ENCODE measurements at regions not wholly inside any gene's neighbourhood (a gene's known extent, or its start where the extent isn't known, plus 50 kb on each side); places are given as distances from the start of the nearest gene placed in this dataset.
"Not testable (repeated sequence)": the region's sequence is repeated elsewhere in the genome, so short reads cannot be mapped to it uniquely, and the experiment has no call there.

DNA sequence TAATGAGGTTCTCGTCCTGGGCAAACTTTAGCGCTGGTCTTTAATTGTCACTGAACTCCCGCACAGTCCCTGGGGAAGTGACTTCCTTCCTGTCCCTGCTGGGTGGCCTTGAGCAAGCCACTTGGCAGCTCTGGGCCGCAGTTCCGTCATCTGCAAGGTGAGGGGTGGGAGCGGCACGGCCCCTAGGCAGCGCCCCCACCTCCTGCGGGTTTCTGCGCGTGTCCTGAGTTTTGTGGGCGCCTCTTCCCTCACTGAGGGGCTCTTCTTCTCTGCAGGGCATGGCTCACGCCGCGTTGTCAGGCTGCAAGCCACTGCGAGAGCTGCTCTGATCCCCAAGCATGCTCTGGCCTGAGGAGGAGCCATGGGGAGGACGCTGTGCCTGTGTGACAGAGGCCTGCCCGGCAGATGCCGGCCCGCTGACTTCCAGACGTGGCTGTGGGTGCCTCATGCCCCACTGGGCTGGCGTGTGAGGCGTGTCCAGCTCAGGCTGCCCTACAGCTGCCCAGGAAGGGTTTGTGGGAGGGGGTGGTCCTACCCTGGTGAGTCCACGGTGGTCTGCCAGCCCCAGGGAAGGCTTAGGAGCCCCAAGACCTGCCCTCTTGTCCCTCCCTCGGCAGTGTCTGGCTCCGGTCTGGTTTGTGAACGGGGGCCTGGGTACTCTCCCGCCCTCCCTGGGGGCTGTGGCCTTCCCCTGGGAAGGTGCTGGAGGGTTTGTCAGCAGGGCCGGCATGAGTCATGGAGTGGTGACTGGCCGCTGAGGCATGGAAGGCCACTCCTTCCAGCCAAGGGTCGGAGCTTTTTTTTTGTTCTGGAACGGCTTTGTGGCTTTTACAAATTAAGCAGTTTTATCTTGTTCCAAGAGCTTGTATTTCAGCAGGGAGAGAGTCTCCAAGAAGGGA is 182.0 kb downstream of the SEC14L1 start:
- no peak for FAIRE-seq

DNA sequence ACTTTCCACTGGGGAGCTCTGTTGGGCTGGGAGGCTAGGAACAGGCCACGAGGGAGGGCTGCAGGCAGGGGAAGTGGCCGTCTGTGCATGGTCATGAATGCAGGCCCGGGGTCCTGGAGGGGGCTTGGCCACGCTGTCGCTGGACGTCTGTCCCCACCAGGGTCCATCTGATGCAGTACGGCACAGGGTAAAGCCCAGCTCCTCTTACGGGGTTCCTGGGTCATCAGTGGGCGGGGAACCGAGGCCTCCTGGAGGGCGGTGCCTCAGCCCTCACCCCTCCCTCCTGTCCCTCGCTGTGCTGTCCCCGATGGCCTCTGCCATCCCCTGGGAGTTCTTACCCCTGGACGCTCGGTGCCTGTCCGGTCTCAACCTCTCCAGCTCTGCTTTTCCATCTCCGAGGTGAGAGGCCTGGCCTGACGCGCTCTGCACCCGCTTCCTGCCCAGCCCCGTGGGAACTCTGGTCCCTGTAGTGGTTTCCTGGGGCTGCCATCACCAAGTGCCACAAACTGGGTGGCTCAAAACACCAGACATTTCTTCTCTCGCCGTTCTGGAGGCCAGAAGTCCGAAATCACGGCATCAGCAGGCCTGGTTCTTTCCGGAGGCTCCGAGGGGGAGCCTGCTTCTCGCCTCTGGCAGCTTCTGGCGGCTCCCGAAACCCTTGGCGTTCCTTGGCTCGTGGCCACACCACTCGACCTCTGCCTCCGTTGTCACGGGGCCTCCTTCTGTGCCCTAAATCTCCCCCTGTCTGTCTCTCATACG is 182.8 kb downstream of the SEC14L1 start:
- no peak for FAIRE-seq

DNA sequence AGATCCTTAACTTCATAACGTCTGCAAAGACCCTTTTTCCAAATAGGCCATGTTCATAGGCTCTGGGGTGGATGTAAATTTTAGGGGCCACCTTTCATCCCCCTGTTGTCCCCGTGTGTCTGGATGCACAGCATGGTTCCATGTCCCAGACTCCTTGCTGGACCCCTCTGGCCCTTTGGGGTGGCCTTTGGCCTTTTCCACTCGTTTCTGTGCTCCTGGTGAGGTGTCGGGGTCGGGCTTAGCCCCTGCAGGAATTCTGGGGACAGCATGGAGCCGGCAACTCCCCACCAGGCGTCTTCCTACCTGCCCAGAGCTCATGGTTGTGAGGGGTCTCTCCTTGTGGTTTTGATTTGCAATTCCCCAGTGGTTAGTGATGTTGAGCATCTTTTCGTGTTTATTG is 183.5 kb downstream of the SEC14L1 start:
- no peak for FAIRE-seq

DNA sequence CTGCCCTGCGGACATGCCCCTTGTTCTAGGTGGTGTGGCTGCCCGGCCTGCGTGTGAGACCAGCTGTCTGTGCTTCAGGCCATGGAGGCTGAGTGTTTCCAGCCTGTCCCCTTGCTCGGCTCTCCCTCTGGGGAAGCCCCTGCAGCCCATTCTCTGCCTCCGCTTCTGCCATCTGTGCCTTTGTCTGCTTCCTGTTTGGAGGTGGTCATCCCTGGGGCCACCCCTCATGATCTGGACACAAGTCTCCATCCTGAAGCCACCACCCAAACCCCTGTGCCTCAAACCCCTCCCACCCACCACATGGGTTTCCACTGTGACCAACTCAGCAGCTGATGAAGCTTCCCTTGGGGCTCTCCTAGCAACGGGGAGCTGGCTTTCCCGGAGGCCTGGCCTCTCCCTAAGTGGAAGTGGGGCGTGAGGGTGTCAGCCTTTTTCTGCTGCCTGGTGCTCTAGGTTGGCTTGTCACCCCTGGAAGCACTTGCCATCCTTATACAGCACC is 184.9 kb downstream of the SEC14L1 start:
- no peak for FAIRE-seq

DNA sequence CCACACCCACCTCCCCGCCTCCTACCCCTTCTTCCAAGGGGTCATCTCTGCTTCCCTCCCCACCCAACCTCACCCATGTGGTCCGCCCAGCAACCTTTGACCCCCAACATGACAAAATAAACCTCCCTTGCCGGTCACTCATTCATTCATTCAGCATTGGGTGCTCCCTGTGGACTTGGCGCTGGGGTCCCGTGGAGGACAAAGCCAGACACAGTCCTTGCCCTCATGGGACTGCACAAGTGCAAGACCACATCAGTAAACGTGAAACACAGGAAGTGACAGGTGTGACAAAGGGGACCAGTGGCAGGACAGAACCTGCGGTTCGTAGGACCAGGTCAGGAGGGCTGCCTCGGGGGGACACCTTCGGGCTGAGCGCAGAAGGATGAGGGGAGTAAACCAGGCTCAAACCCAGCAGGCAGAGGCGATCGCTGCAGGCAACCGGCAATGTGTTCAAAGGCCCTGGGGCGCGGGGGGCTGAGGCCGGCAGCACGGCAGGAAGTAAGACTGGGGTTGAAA is 185.4 kb downstream of the SEC14L1 start:
- FAIRE-seq, result no peak

DNA sequence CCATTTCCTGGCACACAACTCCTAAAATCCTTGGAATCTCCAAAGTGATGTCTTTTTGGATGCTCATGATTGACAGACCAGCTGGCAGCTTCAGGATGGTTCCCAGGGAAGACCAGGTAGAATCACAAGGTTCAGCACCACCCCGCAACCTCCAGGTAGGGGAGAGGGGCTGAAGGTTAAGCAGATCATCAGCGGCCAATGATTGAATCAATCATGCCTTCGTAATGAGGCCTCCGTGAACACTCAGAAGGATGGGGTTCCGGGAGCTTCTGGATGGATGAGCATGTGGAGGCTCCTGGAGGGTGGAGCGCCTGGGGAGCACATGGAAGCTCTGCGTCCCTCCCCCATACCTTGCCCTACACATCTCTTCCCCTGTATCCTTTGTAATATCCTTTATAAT is 185.9 kb downstream of the SEC14L1 start:
- FAIRE-seq, result no peak

DNA sequence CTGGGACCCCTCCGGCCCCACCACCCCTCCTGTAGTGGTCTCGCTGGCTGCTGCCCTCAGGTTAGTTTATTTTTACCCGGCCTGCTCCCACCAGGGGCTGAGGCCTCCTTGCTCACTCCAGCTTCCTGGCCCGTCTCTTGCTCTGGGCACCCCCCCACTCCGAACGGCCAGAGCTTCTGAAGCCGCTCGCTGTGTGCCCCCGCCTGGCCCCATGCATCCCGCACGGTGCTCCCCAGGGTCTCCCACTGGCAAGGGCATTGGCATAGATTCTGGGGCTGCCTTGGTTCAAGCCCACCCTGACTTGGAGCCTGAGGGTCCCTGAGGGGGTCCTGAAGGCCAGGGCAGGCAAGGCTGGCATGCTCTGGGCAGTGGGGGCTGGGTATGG is 186.4 kb downstream of the SEC14L1 start:
- no peak for FAIRE-seq

DNA sequence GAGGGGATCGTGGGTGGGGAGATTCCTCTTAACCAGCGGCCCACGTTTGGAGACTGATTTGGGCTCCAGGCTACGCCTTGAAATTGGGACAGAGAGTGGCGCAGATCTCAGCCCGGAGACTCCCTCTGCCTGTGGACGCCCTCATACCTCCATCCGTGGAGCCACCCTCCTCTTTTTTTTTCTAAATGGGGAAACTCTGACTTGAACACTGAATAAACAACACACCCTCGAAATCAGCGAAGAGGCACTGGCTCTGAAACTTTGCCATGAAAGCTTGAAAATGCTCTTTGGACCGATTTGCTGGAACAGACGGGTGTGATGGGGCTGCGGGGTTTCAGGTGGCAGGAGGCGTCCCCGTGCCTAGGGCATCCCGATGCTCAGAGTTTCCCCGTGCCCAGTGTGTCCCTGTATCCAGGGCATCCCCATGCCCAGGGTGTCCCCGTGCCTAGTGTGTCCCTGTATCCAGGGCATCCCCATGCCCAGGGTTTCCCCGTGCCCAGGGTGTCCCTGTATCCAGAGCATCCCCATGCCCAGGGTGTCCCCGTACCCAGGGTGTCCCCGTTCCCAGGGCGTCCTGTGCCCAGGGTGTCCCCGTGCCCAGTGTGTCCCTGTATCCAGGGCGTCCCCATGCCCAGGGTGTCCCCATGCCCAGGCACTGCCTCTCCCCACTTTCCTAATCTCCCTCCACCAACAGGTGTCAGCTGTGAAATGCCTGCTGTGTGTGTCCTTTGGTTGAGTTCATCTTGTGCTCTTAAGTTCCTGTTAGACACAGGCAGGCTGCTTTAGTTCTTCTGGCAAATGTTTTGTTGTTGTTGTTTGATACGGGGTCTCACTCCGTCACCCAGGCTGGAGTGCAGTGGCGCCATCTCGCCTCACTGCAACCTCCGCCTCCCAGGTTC is 187.0 kb downstream of the SEC14L1 start:
- FAIRE-seq, result no peak

DNA sequence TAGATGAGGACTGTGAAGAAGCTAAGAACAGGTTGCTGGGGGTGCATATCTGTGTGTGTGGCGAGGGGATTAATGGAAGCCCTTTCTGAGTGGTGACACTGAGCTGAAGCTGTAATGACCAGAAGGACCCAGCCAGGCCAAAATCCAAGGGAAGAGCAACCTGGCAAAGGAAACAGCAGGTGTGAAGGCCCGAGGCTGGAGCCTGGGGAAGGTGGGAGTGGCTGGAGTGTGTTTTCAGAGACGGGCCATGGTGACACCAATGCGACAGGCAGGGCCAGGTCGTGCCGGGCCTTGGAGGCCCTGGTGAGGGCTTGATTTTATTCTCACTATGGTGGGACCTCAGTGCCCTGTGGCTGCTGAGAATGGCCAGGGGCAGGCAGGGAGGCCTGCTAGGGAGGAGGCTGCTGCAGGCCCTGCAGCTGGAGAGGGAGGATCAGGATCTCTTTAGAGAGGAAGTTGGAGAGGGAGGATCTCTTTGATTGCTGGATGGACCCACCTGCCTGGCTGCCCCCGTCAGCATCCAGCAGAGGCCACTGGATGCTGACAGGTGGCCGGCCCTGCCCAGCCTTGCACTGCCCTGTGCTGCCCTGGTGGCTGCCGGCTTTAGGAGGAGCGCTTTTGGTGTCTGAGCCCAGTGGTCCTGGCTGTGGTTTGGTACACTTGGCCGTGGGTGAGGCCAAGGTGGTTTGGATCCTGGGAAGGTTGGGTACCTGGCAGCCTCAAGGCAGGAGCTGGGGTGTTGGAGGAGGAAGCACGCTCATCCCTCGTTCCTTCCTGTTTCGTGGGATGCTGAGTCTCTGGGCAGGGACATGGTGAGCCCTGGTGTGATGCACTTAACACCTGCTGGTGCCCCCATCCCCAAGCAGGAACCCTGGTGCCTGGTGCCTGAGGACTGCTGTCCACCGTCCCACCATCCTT is 188.3 kb downstream of the SEC14L1 start:
- no peak for FAIRE-seq

DNA sequence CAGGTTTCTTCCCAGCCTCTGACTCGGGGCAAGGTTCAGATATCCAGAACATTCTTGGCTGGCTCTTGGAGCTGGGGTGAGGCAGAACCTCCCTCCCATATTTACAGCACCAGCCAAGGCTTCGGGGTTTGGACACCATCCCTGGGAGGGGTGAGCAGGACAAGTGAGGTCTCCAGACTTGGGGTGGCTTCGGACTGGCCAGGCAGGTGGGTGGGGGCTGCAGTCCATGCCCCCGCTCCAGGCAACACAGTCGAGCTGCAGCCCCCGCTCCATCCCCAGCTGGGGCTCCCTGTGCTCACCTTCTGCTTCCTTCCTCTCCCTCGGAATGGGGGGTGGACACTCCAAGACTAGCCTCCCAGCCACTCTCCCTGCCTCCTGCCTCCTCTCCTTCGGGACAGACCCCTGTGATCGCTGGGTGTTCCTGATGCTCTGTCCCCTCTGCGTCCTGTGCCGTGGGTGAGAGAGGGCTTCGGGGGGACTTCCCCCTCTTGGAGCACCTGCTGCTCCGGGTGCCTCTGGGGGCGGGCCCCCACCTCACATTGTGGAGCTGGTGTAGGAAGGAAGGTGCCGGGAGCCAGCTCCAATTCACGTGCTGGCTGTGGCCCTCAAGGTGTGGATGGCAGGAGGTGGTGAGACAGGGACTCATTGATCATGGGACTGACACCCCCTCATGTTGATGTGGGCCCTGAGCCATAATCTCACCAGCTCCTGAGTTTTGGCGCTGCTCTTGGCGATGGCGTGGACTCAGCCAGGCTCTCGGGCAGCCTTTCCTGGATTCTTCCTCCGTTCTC is 189.2 kb downstream of the SEC14L1 start:
- no peak for FAIRE-seq

DNA sequence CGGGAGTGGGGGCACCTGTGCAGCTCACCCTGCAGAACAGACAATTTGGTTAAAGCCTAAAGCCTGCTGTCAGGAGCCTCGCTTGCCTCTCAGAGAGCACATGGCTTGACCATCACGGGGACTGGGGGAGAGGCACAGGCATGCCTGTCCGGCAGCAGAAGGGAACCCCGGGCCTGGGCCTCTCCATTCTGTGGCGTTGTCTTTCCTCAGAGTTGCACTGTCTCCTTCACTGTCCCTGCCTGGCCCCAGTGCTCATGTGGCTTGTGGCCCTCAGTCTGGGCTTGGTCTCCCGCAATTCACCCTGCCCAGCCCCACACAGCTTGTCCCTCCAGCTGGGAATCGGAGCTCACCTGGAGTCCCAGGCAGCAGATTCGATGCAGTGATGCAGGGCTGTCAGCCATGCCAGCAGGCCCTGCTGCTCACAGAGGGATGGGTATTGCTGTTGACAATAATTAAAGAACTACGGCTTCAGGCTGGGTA is 189.9 kb downstream of the SEC14L1 start:
- no peak for FAIRE-seq

DNA sequence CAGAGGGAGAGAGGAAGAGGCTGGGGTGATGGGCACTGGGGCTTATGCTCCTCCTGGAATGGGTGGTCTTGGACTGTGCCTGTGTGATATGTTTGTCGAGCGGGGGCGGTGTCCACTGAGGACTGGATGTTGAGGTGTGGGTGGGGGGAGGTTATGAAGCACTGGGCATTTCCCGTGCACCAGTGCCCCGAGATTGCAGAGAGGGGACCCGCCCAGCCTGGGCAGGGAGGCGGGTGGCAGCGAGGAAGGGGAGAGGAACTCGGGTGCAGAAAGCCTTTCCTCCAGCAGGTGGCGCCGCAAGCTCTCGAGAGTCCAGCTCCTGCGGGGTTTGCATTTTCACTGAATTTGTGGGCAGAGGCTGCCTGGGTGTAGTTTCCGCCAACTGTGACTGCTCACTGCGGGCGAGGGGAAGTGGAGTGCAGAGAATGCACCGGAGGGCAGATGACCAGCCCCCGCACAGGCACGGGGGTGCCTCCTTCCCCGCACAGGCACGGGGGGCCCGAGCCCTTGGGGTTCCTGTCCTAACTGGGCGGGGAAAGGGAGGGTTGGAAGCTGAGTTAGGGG is 190.6 kb downstream of the SEC14L1 start:
- FAIRE-seq, result no peak

DNA sequence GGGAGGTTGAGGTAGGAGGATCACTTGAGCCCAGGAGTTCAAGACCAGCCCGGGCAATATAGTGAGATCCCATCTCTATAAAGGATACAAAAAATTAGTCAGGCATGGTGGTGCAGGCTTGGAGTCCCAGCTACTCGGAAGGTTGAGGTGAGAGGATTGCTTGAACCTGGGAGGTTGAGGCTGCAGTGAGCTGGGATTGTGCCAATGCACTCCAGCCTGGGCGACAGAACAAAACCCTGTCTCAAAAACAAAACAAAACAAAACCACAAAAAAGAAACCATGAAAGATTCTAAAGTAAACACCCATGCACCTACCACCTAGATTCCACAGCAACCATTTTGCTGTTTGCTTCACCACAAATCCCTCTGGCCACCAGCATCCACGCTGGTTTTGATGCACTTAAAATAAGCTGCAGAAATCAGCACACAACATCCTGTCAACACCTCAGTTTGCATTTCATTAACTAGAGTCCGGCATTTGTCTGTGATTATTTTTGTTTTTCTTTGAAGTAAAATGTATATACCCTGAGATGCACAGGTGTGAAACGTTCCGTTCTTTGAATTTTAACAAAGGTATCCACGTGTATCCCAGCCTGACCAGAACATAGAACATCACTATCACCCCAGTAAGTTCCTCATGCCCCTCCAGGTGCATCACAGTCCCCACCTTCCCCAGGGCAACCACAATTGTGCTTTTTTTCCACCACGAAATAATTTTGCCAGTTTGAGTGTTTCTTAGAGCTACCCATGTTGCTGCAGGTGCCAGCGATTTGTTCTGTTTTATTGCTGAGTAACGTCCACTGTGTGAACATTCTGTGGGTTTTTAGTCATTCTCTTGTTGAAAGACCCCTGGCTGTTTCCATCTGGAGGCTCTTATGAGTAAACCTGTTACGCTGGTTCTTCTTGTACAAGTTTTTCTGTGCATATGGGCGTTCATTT is 191.5 kb downstream of the SEC14L1 start:
- FAIRE-seq, result no peak

DNA sequence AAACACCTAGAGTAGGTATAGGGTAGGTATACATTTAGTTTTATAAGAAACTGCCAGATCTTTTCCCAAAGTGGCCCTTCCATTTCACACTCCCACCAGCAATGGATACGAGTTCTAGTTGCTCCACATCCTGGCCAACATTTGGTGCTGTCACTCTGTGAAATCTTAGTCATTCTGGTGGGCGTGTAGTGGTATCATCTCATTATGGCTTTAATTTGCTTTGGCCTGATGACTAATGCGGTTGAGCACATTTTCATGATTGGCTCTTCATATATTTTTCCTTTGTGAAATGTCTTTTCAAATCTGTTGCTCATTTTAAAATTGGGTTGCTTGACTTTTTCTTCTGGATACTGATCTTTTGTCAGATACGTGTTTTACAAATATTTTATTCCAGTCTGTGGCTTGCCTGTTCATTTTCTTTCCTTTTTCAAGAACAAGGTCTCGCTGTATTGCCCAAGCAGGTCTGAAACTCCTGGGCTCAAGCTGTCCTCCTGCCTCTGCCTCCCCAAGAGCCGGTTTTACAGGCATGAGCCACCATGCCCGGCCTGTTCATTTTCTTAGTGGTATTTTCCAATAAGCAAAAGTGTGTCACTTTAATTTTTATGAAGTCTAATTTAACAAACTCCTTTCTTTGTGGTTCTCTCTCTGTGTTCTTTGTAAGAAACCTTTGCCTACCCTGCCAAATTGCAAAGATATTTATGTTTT is 192.4 kb downstream of the SEC14L1 start:
- FAIRE-seq, result no peak

DNA sequence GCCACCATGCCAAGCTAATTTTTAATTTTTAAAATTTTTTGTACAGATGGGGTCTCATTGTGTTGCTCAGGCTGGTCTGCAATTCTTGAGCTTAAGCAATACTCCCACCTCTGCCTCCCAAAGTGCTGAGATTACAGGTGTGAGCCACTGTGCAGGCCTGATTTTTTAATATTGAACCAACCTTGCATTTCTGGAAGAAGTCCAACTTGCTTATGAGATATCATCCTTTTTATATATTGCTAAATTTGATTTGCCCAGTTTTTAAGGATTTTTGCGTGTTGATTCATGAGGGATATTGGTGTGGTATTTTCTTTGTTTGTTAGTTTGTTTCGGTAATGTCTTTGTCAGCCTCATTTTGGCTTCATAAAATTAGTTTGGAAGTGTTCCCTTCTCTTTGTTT is 196.4 kb downstream of the SEC14L1 start:
- no peak for FAIRE-seq

DNA sequence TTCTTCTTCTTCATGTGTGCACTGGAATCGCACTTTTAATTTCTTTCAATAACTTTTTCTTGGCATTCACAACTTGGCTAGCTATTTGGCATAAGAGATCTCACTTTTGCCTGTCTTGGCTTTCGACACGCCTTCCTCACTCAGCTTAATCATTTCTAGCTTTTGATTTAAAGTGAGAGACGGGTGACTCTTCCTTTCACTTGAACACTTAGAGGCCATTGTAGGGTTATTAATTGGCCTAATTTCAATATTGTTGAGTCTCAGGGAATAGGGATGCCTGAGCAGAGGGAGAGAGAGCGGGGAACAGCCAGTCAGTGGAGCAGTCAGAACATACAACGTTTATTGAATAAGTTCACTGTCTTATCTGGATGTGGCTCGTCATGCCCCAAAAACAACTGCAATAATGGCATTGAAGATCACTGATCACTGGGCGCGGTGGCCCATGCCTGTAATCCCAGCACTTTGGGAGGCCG is 200.3 kb downstream of the SEC14L1 start:
- no peak for FAIRE-seq

DNA sequence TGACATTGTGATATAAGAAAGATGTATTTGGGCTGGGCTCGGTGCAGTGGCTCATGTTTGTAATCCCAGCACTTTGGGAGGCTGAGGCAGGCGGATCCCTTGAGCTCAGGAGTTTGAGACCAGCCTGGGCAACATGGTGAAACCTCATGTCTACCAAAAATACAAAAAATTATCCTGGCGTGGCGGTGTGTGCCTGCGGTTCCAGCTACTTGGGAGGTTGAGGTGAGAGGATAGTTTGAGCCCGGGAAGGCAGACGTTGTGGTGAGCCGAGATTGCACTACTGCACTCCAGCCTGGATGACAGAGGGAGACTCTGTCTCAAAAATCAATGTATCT is 201.9 kb downstream of the SEC14L1 start:
- not testable (repeated sequence) for FAIRE-seq

Data from colon (tissue), 2 donors.